ENCODE measurements at regions not wholly inside any gene's neighbourhood (a gene's known extent, or its start where the extent isn't known, plus 50 kb on each side); places are given as distances from the start of the nearest gene placed in this dataset.

GRCh38 chr21:37967036-37967435 is 50.8 kb upstream of the KCNJ6 start:
- TF ChIP-seq CTCF (IDR thresholded peaks at IDR 0.05) = no peak
- no peaks in the 10 kb centered on the region for H3K4me1 Mint-ChIP-seq
- DNase-seq = no peak
- H3K4me3 Mint-ChIP-seq = no peak overlapping the region
- peaks cover 6% of the 10 kb centered on the region for H3K27me3 Mint-ChIP-seq (ENCODE audit: low read depth, poor library complexity)
- no peaks in the 10 kb centered on the region for H3K36me3 Mint-ChIP-seq (ENCODE audit: low read depth)
- H3K27ac Mint-ChIP-seq = no peak overlapping the region
- no peaks in the 10 kb centered on the region for H3K9me3 Mint-ChIP-seq

- H3K36me3 Mint-ChIP-seq (ENCODE audit: low read depth) = no peaks in the 10 kb centered on the region
- H3K4me1 Mint-ChIP-seq = no peaks in the 10 kb centered on the region
- no peak overlapping the region for H3K4me3 Mint-ChIP-seq
- H3K27me3 Mint-ChIP-seq (ENCODE audit: low read depth, poor library complexity) = peaks cover 6% of the 10 kb centered on the region
- TF ChIP-seq CTCF (IDR thresholded peaks at IDR 0.05) = no peak
- H3K9me3 Mint-ChIP-seq = no peaks in the 10 kb centered on the region
- H3K27ac Mint-ChIP-seq = no peak overlapping the region
- no peak for DNase-seq
Measured at GRCh38 chr21:37968744-37969143, 52.5 kb upstream of the KCNJ6 start.

- no peak for DNase-seq
- H3K9me3 Mint-ChIP-seq = no peaks in the 10 kb centered on the region
- H3K4me1 Mint-ChIP-seq = no peaks in the 10 kb centered on the region
- TF ChIP-seq CTCF (IDR thresholded peaks at IDR 0.05) = no peak
- H3K36me3 Mint-ChIP-seq (ENCODE audit: low read depth) = no peaks in the 10 kb centered on the region
- H3K27me3 Mint-ChIP-seq (ENCODE audit: low read depth, poor library complexity) = peaks cover 4% of the 10 kb centered on the region
- no peak overlapping the region for H3K4me3 Mint-ChIP-seq
- H3K27ac Mint-ChIP-seq = no peak overlapping the region
Measured at GRCh38 chr21:37970548-37970947, 54.3 kb upstream of the KCNJ6 start.

GRCh38 chr21:37971390-37971950 is 55.2 kb upstream of the KCNJ6 start:
- no peak for DNase-seq
- no peaks in the 10 kb centered on the region for H3K36me3 Mint-ChIP-seq (ENCODE audit: low read depth)
- H3K9me3 Mint-ChIP-seq = no peaks in the 10 kb centered on the region
- H3K27me3 Mint-ChIP-seq (ENCODE audit: low read depth, poor library complexity) = no peaks in the 10 kb centered on the region
- no peaks in the 10 kb centered on the region for H3K4me1 Mint-ChIP-seq
- H3K4me3 Mint-ChIP-seq = no peak overlapping the region
- H3K27ac Mint-ChIP-seq = no peak overlapping the region
- no peak for TF ChIP-seq CTCF (IDR thresholded peaks at IDR 0.05)

- Mint-ChIP-seq H3K9me3 (no peaks in the 10 kb centered on the region), H3K27me3 (ENCODE audit: low read depth, poor library complexity) (no peaks in the 10 kb centered on the region), H3K27ac (no peak overlapping the region), H3K36me3 (ENCODE audit: low read depth) (no peaks in the 10 kb centered on the region), H3K4me3 (no peak overlapping the region), H3K4me1 (no peaks in the 10 kb centered on the region)
- TF ChIP-seq CTCF (IDR thresholded peaks at IDR 0.05) = no peak
- no peak for DNase-seq
Measured at GRCh38 chr21:37974081-37974480, 57.8 kb upstream of the KCNJ6 start.

GRCh38 chr21:37982496-37983318 is 66.5 kb upstream of the KCNJ6 start:
- Mint-ChIP-seq H3K4me1 (no peaks in the 10 kb centered on the region), H3K4me3 (no peak overlapping the region), H3K36me3 (ENCODE audit: low read depth) (no peaks in the 10 kb centered on the region), H3K9me3 (no peaks in the 10 kb centered on the region), H3K27ac (no peak overlapping the region), H3K27me3 (ENCODE audit: low read depth, poor library complexity) (peaks cover 3% of the 10 kb centered on the region)
- DNase-seq = no peak
- TF ChIP-seq CTCF (IDR thresholded peaks at IDR 0.05) = no peak

Data from nephron progenitor cell (in vitro differentiated cells).